H4 (cell line): ENCODE measurements at regions not wholly inside any gene's neighbourhood (a gene's known extent, or its start where the extent isn't known, plus 50 kb on each side); places are given as distances from the start of the nearest gene placed in this dataset.

ENCODE experiments used
- DNase-seq: peaks from one replicate; pipeline ENCODE4 v3.0.0-alpha.2; 2015; ENCODE audit warnings: low spot score

GRCh38 chr9:113741886-113742854 is 133.9 kb upstream of the ZNF618 start:
- no peak for DNase-seq

GRCh38 chr9:113742878-113743277 is 133.2 kb upstream of the ZNF618 start:
- DNase-seq, result no peak

GRCh38 chr9:113746486-113746885 is 129.6 kb upstream of the ZNF618 start:
- no peak for DNase-seq

GRCh38 chr9:113748135-113748534 is 128.0 kb upstream of the ZNF618 start:
- DNase-seq, result no peak

GRCh38 chr9:113753398-113754119 is 122.5 kb upstream of the ZNF618 start:
- DNase-seq, result no peak

- no peak for DNase-seq
Observed at GRCh38 chr9:113754739-113755138, 121.4 kb upstream of the ZNF618 start.

GRCh38 chr9:113755433-113755832 is 120.7 kb upstream of the ZNF618 start:
- no peak for DNase-seq

- no peak for DNase-seq
Observed at GRCh38 chr9:113756476-113757192, 119.5 kb upstream of the ZNF618 start.

GRCh38 chr9:113763429-113763828 is 112.7 kb upstream of the ZNF618 start:
- DNase-seq, result no peak

- no peak for DNase-seq
Observed at GRCh38 chr9:113764572-113764971, 111.5 kb upstream of the ZNF618 start.

- DNase-seq, result no peak
Observed at GRCh38 chr9:113769412-113769811, 106.7 kb upstream of the ZNF618 start.

GRCh38 chr9:113770396-113770795 is 105.7 kb upstream of the ZNF618 start:
- DNase-seq, result no peak

- DNase-seq, result no peak
Observed at GRCh38 chr9:113771199-113771598, 104.9 kb upstream of the ZNF618 start.

GRCh38 chr9:113772121-113772810 is 103.8 kb upstream of the ZNF618 start:
- no peak for DNase-seq

GRCh38 chr9:113774963-113775362 is 101.1 kb upstream of the ZNF618 start:
- no peak for DNase-seq

GRCh38 chr9:113775749-113776148 is 100.4 kb upstream of the ZNF618 start:
- no peak for DNase-seq

GRCh38 chr9:113776194-113776593 is 99.9 kb upstream of the ZNF618 start:
- DNase-seq, result no peak

- DNase-seq, result no peak
Observed at GRCh38 chr9:113781381-113781780, 94.7 kb upstream of the ZNF618 start.

GRCh38 chr9:113781896-113782295 is 94.2 kb upstream of the ZNF618 start:
- no peak for DNase-seq

GRCh38 chr9:113783475-113783874 is 92.6 kb upstream of the ZNF618 start:
- DNase-seq, result no peak

- DNase-seq, result no peak
Observed at GRCh38 chr9:113785334-113785733, 90.8 kb upstream of the ZNF618 start.

GRCh38 chr9:113786071-113786470 is 90.0 kb upstream of the ZNF618 start:
- DNase-seq, result no peak
